ENCODE measurements at regions not wholly inside any gene's neighbourhood (a gene's known extent, or its start where the extent isn't known, plus 50 kb on each side); places are given as distances from the start of the nearest gene placed in this dataset.

- no peaks in the 10 kb centered on the region for H3K9me3 ChIP-seq
- H3K27me3 ChIP-seq = no peaks in the 10 kb centered on the region
- no peaks in the 10 kb centered on the region for H3K4me1 ChIP-seq
- no peaks in the 10 kb centered on the region for H3K36me3 ChIP-seq
- TF ChIP-seq, protein P1, sequence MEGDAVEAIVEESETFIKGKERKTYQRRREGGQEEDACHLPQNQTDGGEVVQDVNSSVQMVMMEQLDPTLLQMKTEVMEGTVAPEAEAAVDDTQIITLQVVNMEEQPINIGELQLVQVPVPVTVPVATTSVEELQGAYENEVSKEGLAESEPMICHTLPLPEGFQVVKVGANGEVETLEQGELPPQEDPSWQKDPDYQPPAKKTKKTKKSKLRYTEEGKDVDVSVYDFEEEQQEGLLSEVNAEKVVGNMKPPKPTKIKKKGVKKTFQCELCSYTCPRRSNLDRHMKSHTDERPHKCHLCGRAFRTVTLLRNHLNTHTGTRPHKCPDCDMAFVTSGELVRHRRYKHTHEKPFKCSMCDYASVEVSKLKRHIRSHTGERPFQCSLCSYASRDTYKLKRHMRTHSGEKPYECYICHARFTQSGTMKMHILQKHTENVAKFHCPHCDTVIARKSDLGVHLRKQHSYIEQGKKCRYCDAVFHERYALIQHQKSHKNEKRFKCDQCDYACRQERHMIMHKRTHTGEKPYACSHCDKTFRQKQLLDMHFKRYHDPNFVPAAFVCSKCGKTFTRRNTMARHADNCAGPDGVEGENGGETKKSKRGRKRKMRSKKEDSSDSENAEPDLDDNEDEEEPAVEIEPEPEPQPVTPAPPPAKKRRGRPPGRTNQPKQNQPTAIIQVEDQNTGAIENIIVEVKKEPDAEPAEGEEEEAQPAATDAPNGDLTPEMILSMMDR (IDR thresholded peaks at IDR 0.05) = no peak
- intact Hi-C loops (cut with DNase I; ENCODE audit: low total_unique reads) = no loop called here
- no peak overlapping the region for H3K4me3 ChIP-seq
- no peak overlapping the region for H3K27ac ChIP-seq
- DNase-seq = no peak
Observed at GRCh38 chr6:113488061-113488460, 369.1 kb upstream of the MARCKS start.

DNA sequence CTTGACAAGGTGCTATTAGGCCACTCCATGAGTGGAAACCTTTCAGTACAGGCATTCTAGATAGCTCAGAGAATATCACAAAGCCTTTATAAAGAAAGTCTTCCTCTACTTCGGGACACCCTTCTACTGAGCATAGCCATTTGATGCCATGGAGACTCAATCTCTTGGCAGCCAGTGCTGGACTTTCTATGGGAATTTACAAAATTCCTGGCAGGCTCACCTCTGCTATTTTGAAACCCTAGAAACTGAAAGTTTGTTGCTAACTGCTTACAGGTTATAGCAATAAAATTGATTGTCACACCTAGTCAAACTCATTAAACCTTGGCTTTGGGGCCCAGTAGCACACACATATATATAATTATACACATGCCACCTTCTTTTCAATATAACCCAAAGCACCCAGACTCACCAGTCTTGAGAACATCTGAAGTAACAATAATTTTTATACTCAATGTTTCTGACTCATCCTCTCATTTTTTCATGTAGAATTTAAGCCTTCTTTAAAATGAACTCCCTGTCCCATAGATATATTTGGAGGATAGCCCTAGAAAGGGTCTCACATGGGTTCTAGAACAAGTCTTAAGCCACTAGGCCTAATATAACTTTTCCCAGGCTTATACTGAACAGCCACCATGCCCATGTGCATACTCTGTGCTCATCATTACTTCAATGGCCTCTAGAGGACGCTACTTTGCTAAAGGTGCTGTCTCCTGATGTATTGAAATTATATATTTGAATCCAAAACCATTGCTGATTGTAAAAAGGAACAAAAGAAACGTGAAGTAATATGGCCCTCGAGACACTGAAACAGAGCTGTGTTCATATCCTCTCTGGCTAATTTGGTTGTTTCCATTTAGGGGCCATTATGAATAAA, 368.1 kb upstream of the MARCKS start:
- TF ChIP-seq, protein P1 (IDR thresholded peaks at IDR 0.05) = no peak
- intact Hi-C loops (cut with DNase I; ENCODE audit: low total_unique reads) = no loop called here
- no peaks in the 10 kb centered on the region for H3K9me3 ChIP-seq
- DNase-seq = no peak
- no peak overlapping the region for H3K4me3 ChIP-seq
- H3K27me3 ChIP-seq = no peaks in the 10 kb centered on the region
- no peaks in the 10 kb centered on the region for H3K36me3 ChIP-seq
- no peaks in the 10 kb centered on the region for H3K4me1 ChIP-seq
- no peak overlapping the region for H3K27ac ChIP-seq

DNA sequence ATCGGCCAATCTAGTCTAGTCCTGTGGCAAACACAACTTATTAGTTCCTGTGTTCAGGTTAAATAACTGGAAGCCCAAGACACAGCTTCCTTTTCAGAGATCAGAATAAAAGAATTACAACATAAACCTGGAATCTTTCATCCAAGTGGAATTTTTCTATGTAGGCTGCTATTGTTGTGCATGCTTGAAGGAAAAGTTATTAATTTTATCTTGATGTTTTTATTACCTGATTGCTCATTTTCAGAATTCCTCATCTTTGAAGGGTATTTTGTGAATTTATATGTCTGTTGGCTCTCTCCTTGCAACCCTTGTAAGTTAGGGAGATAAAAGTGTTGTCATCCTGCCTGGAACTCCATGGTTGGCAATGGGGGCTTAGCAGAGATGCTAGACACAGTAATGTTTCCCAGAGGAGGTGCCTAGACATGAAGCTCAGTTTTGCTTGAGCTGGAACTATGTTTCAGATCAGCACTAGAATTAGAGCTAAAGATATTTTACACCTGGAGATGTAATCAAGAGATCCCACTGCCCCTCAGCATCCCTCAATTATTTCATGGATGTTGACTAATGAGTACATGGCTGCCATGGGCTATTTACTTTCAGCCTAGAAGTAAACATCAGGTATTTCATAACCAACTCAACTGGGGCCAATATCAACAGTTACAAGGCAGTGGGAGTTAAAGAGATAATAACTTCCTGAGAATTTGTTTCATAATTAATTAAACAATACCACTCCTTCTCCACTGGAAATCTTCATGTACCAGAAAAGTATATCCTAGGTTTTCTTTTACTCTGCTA, 367.0 kb upstream of the MARCKS start:
- TF ChIP-seq, protein P1 (IDR thresholded peaks at IDR 0.05) = no peak
- H3K27ac ChIP-seq = no peak overlapping the region
- no peaks in the 10 kb centered on the region for H3K9me3 ChIP-seq
- no peak overlapping the region for H3K4me3 ChIP-seq
- H3K36me3 ChIP-seq = no peaks in the 10 kb centered on the region
- H3K4me1 ChIP-seq = no peaks in the 10 kb centered on the region
- no peak for DNase-seq
- intact Hi-C loops (cut with DNase I; ENCODE audit: low total_unique reads) = no loop called here
- no peaks in the 10 kb centered on the region for H3K27me3 ChIP-seq

DNA sequence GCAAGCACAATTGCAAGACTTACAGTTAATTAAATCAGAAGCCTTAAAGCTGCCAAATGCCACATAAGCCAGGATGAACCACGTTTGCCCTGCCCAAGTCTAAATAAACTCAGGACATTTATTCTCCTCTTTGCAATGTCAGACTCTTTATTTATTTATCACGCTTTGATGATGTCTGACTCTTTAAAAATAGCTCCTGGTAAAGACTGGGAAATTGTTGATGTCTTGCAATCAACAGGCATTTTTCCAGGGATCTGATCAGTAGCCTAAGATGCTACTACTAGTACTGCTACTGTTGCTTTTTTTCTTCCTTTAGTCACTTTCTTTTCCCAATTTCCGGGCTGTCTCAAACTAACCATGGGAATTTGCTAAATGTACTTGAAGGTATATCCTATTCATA, 365.8 kb upstream of the MARCKS start:
- H3K9me3 ChIP-seq = no peaks in the 10 kb centered on the region
- no peaks in the 10 kb centered on the region for H3K4me1 ChIP-seq
- intact Hi-C loops (cut with DNase I; ENCODE audit: low total_unique reads) = no loop called here
- no peak for DNase-seq
- no peaks in the 10 kb centered on the region for H3K27me3 ChIP-seq
- H3K4me3 ChIP-seq = no peak overlapping the region
- TF ChIP-seq, protein P1 (IDR thresholded peaks at IDR 0.05) = no peak
- H3K27ac ChIP-seq = no peak overlapping the region
- H3K36me3 ChIP-seq = no peaks in the 10 kb centered on the region

DNA sequence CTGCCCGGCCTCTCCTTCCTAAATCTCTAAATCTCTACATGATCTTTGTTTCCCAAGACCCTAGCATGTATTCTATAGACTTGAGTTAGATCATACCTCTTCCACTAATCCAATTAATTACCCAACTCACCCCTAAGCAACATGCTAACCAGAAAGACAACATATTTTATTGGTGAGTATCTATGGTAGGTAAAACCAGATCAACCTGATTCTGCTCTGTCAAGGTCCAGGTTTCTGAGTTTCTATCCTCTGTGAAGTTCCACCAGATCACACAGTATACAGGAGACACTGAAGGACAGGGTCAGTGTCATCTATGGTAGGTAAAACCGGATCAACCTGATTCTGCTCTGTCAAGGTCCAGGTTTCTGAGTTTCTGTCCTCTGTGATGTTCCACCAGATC, 363.2 kb upstream of the MARCKS start:
- no peaks in the 10 kb centered on the region for H3K4me1 ChIP-seq
- no peaks in the 10 kb centered on the region for H3K9me3 ChIP-seq
- intact Hi-C loops (cut with DNase I; ENCODE audit: low total_unique reads) = no loop called here
- no peak for DNase-seq
- no peaks in the 10 kb centered on the region for H3K36me3 ChIP-seq
- no peaks in the 10 kb centered on the region for H3K27me3 ChIP-seq
- TF ChIP-seq, protein P1 (IDR thresholded peaks at IDR 0.05) = no peak
- H3K4me3 ChIP-seq = no peak overlapping the region
- H3K27ac ChIP-seq = no peak overlapping the region

Data from tibial artery (tissue), 4 donors.